ENCODE measurements at regions not wholly inside any gene's neighbourhood (a gene's known extent, or its start where the extent isn't known, plus 50 kb on each side); places are given as distances from the start of the nearest gene placed in this dataset.

GRCh38 chr15:94535298-94536048, 304.1 kb downstream of the MCTP2 start:
- no peak overlapping the region for H3K27ac ChIP-seq
- no peak for TF ChIP-seq ZFX (IDR thresholded peaks at IDR 0.05; ENCODE audit: borderline replicate concordance)
- no peak for TF ChIP-seq CTCF (IDR thresholded peaks at IDR 0.05)

- no peak overlapping the region for H3K27ac ChIP-seq
- TF ChIP-seq CTCF (IDR thresholded peaks at IDR 0.05), result no peak
- TF ChIP-seq ZFX (IDR thresholded peaks at IDR 0.05; ENCODE audit: borderline replicate concordance), result no peak
Measured at GRCh38 chr15:94536549-94536948, 305.2 kb downstream of the MCTP2 start.

GRCh38 chr15:94538280-94538679, 306.9 kb downstream of the MCTP2 start:
- no peak overlapping the region for H3K27ac ChIP-seq
- TF ChIP-seq ZFX (IDR thresholded peaks at IDR 0.05; ENCODE audit: borderline replicate concordance), result no peak
- TF ChIP-seq CTCF (IDR thresholded peaks at IDR 0.05), result no peak

DNA sequence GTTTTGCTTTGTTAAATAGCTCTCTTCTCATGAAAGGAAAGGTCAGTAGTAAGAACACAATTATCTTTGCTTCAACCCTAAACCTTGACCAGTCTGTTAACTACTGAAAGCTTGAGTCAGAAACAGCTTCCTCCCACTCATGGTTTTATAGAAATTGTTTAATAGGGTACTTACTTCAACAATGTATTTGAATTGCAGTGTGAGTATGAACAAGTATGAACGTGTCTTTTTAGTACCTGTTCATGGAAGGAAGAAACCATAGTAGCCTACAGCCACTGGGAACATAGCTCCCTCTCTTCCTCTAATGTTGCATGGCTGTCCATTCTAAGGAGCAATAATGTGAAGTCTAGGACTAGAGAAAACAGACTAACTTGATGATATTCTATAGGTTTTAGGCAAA, 311.0 kb downstream of the MCTP2 start:
- H3K27ac ChIP-seq, result no peak overlapping the region
- TF ChIP-seq CTCF (IDR thresholded peaks at IDR 0.05) (no peak), ZFX (IDR thresholded peaks at IDR 0.05; ENCODE audit: borderline replicate concordance) (no peak)

DNA sequence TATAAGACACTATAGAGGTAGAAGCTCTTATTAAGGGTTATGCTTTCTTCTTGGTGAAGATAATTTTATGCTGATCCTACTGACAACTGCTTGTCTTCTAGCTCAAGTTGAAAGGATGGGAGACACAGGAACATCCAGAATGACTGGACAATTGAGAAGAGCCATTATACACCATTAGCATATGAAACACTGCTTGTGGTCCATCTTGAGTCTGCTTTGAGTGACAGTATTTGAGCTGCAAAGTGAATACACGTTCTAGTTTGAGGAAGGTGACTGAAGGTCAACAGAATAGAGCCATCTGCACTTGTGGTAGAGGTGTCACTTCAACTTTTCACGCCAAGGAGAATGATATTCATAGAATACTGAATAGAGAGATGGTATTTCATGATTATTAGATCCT, 315.4 kb downstream of the MCTP2 start:
- H3K27ac ChIP-seq, result no peak overlapping the region
- no peak for TF ChIP-seq CTCF (IDR thresholded peaks at IDR 0.05)
- no peak for TF ChIP-seq ZFX (IDR thresholded peaks at IDR 0.05; ENCODE audit: borderline replicate concordance)

DNA sequence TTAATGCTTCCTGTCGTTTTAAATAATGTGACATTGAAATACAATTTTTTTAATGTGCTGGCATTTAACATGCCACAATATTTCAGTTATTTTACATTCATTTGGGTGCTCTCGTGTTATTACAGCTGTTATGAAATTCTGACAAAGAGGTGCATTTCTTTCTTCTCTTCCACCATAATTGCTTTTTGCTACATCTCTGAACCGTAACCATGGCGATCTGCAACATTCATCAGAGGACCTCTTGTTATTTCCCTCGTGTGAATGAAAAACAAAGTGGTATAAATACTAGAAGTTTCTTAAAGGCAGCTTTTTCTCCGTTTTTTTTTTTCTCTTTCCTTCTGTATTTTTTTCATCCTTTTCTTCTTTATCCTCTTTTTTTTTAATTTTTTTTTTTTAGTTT, 316.4 kb downstream of the MCTP2 start:
- H3K27ac ChIP-seq, result no peak overlapping the region
- TF ChIP-seq ZFX (IDR thresholded peaks at IDR 0.05; ENCODE audit: borderline replicate concordance) (no peak), CTCF (IDR thresholded peaks at IDR 0.05) (no peak)

- TF ChIP-seq ZFX (IDR thresholded peaks at IDR 0.05; ENCODE audit: borderline replicate concordance), result no peak
- no peak for TF ChIP-seq CTCF (IDR thresholded peaks at IDR 0.05)
Measured at GRCh38 chr15:94555841-94556519, 324.6 kb downstream of the MCTP2 start.

More at GRCh38 chr15:94555841-94556519, 324.6 kb downstream of the MCTP2 start:
- H3K27ac ChIP-seq, result no peak overlapping the region

Measured in 22Rv1 (cell line).